IPS-18a (cell line): ENCODE measurements at regions not wholly inside any gene's neighbourhood (a gene's known extent, or its start where the extent isn't known, plus 50 kb on each side); places are given as distances from the start of the nearest gene placed in this dataset.

ENCODE experiments used
- H3K27ac ChIP-seq: one replicate; pipeline ENCODE4 v1.5.1; 2013; ENCODE audit warnings: low read length
- H3K27me3 ChIP-seq: one replicate; pipeline ENCODE4 v1.6.1; 2013; ENCODE audit warnings: mild to moderate bottlenecking, low read length; ENCODE audit not compliant: control insufficient read depth, insufficient read depth
- H3K36me3 ChIP-seq: one replicate; pipeline ENCODE4 v1.6.1; 2013; ENCODE audit warnings: low read depth, low read length; ENCODE audit not compliant: control insufficient read depth
- H3K4me1 ChIP-seq: one replicate; pipeline ENCODE4 v1.6.1; 2013; ENCODE audit warnings: low read depth, low read length; ENCODE audit not compliant: control insufficient read depth
- H3K4me3 ChIP-seq: one replicate; pipeline ENCODE4 v1.5.1; 2013; ENCODE audit warnings: low read length
- H3K9ac ChIP-seq: one replicate; pipeline ENCODE4 v1.6.1; 2013; ENCODE audit warnings: mild to moderate bottlenecking, low read length, moderate library complexity
- H3K9me3 ChIP-seq: one replicate; pipeline ENCODE4 v1.6.1; 2013; ENCODE audit warnings: low read depth, low read length; ENCODE audit not compliant: control insufficient read depth

DNA sequence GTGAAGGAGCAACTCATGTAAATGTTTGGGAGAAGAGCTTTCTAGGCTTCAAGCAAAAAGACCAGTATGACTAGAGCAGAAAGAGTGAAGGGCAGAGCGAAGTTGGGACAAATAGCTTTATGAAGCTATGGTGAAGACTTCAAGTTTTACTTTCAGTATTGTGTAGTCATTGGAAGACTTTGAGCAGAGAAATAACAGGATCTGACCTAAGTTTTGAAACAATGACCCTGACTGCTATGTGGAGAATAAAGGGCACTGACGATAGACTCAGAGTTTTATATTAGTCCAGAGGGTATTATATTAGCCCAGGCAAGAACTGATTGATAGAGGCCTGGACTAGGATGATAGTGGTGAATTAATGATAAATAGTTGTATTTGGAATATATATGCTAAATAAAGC lies 187.3 kb downstream of the KTN1 start:
- no peaks in the 10 kb centered on the region for H3K36me3 ChIP-seq
- H3K4me3 ChIP-seq, result no peak overlapping the region
- H3K9ac ChIP-seq, result no peak overlapping the region
- H3K9me3 ChIP-seq, result no peaks in the 10 kb centered on the region
- H3K27me3 ChIP-seq, result no peaks in the 10 kb centered on the region
- H3K27ac ChIP-seq, result no peak overlapping the region
- H3K4me1 ChIP-seq, result peaks cover 8% of the 10 kb centered on the region

DNA sequence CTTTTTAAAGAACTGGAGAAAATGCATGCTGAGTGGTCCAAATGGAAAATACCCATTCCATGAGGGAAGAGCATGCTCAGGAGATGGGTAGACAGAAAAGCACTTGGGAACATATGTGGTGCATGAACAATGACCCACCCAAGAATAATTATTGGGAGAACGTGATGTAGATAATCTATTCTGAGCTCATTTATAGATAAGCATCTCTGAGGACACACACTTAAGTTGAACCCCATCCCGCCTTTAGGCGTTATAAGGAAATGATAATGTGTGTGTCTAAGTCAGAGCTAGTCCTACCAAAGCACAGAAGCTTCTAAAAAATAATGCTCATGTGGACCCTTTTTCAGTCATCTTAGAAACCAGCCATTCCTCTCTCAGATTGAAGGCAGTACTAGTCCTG lies 189.9 kb downstream of the KTN1 start:
- no peak overlapping the region for H3K27ac ChIP-seq
- no peaks in the 10 kb centered on the region for H3K27me3 ChIP-seq
- no peaks in the 10 kb centered on the region for H3K9me3 ChIP-seq
- H3K4me1 ChIP-seq, result no peaks in the 10 kb centered on the region
- H3K9ac ChIP-seq, result no peak overlapping the region
- H3K36me3 ChIP-seq, result no peaks in the 10 kb centered on the region
- H3K4me3 ChIP-seq, result no peak overlapping the region

DNA sequence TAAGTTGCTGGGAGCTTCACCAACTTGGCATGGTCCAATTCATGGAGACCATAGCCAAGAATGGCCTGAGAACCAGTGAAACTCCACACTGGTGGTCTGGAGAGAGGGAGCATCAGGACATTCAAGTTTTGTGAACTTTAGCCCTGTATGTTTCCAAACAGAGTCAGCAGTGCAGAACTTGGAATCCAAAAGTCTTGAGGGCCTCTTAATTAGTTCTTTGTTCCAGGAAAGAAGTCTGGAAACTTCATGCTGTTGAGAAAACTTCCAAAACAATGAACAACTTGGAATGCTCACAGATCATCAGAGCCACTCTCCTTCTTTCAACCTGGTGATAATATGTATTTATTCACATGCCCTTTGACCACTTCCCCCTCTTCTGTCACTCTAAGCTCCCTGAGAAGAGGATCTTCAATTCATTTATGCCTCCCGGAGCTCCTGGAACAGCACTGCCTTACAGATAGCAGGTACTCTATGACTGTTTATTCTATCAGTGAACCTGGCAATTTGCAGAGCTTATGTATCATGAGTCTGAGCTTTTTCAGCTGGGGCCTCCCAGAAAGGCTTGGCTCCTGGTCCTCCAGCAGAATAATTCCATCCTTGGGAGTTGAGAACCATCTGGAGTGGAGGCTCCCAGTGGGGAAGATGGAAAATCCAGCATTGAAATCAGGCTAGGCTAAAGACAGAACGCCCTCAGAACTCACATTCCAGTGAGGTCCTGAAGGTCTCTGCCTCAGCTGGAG lies 191.4 kb downstream of the KTN1 start:
- H3K9ac ChIP-seq, result no peak overlapping the region
- H3K27me3 ChIP-seq, result no peaks in the 10 kb centered on the region

DNA sequence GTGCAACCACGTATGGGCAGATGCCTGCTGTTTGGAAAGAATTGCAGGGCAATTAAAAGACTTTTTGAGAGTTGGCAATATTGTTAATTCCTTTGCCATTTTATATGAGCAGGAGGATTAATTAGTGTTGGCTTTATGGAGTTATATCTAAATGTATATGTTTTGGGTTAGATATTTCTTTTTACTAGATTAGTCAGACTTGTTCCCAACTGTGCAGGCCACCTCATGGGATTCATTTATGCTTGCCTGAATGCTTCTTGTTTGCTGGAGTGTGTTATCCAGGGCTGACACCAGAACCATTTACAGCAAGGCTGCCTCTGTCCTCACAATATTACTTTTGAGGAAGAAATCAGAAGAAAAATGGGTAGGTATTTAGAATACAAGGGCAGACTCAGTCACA lies 192.5 kb downstream of the KTN1 start:
- no peak overlapping the region for H3K4me3 ChIP-seq
- no peak overlapping the region for H3K9ac ChIP-seq
- no peaks in the 10 kb centered on the region for H3K27me3 ChIP-seq
- no peaks in the 10 kb centered on the region for H3K36me3 ChIP-seq
- H3K27ac ChIP-seq, result no peak overlapping the region
- H3K9me3 ChIP-seq, result no peaks in the 10 kb centered on the region
- H3K4me1 ChIP-seq, result no peaks in the 10 kb centered on the region

More for the DNA sequence above, 191.4 kb downstream of the KTN1 start:
- H3K36me3 ChIP-seq, result no peaks in the 10 kb centered on the region
- no peak overlapping the region for H3K4me3 ChIP-seq
- H3K9me3 ChIP-seq, result no peaks in the 10 kb centered on the region
- H3K27ac ChIP-seq, result no peak overlapping the region
- no peaks in the 10 kb centered on the region for H3K4me1 ChIP-seq

DNA sequence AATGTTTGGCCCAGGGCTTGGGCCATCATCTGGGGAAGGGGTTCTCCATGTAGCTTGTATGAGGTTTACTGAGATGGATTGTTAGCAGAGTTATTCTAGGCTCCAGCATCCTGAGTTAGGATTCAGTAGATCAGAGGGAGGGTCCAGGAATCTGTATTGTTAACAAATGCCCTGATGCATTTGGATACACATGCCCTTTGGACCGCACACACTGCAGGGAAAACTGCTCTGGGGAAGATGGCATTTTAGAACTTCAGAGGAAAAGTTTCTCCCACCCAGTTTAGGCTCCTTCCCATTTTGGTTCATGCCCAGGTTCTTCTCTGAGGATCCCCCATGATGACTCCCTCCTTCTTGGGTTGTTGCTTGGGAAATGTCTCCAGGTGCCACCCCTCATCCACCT lies 193.3 kb downstream of the KTN1 start:
- Histone ChIP-seq H3K9ac (no peak overlapping the region), H3K9me3 (no peaks in the 10 kb centered on the region), H3K4me3 (no peak overlapping the region), H3K27ac (no peak overlapping the region), H3K36me3 (no peaks in the 10 kb centered on the region), H3K27me3 (no peaks in the 10 kb centered on the region), H3K4me1 (no peaks in the 10 kb centered on the region)

DNA sequence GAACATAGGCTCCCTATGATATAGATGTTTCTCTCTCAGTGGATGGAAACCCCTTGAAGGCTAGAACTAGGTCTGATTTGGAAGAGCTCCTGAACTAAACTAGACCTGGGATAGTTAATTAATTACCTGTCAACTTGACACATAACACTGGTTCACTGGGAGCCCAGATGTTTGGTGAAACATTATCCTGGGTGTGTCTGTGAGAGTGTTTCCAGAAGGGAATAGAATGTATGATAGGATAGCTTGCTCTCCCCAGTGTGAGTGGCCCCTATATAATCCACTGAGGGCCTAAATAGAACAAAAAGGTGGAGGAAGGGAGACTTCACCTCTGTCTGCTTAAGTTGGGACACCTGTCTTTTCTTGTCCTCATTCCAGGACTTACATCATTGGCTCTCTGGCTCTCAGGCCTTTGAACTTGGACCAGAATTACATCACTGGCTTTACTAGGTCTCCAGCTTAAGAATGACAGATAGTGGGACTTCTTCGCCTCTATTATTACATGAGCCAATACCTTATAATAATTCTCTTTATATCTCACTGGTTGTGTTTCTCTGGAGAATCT lies 194.1 kb downstream of the KTN1 start:
- Histone ChIP-seq H3K36me3 (no peaks in the 10 kb centered on the region), H3K9ac (no peak overlapping the region), H3K9me3 (no peaks in the 10 kb centered on the region), H3K4me3 (no peak overlapping the region), H3K27me3 (no peaks in the 10 kb centered on the region), H3K4me1 (no peaks in the 10 kb centered on the region), H3K27ac (no peak overlapping the region)

DNA sequence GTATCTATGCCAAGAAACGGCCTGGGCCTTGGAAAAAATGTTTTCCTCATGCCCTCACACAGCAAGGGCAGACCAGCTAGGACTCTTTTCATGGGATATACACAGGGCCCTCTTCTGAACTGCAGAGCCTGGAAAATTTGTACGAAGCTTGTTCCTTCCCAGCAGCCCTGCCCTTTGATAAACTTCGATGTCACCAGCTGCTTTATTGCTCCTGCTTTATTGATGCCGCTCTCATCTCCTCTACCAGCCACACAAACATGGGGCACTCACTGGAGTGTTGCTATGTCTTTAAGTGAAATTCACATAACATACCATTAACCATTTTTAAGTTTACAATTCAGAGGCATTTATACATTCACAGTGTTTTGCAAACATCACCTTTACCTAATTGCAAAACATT lies 197.9 kb downstream of the KTN1 start:
- Histone ChIP-seq H3K9me3 (no peaks in the 10 kb centered on the region), H3K9ac (no peak overlapping the region), H3K4me1 (no peaks in the 10 kb centered on the region), H3K27ac (no peak overlapping the region), H3K4me3 (no peak overlapping the region), H3K36me3 (no peaks in the 10 kb centered on the region), H3K27me3 (no peaks in the 10 kb centered on the region)

DNA sequence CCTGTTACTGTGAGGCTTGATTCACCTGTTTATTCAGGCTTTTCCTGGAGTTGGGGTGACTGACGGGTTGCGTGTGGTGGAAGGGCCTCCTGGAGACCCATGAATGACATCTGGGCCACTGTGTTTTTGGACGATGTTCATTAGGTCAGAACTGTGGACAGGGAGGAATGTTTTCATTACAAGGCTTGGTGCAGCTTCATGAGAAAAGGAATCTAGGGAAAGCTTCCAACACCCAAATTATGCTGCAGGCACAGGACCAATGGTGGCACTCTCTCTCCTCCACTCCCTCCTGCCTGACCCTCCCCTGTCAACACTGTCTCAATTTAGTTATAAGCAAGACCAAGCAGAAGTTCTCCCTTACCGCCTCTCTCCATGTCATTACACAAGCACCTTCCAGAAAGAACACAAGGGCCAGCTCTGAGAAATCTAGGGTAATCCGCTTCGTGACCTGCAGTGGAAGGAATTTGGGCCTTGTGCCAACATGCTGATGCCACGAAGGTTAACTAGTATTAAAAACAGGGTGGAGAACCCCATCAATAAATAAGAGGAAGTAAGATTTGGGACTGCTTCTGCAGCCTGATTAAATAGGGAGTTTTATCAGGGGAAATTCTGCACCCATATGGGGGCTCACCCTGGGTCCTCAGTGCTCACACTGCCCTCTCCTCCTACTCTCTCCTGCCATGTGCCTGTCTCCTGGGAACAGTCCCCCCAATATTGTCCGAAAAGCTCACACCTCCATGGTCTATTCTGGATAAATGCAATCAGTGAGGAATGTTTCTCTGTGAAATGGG lies 200.3 kb downstream of the KTN1 start:
- Histone ChIP-seq H3K27ac (no peak overlapping the region), H3K9ac (no peak overlapping the region), H3K27me3 (no peaks in the 10 kb centered on the region), H3K9me3 (no peaks in the 10 kb centered on the region), H3K36me3 (no peaks in the 10 kb centered on the region), H3K4me1 (no peaks in the 10 kb centered on the region), H3K4me3 (no peak overlapping the region)

DNA sequence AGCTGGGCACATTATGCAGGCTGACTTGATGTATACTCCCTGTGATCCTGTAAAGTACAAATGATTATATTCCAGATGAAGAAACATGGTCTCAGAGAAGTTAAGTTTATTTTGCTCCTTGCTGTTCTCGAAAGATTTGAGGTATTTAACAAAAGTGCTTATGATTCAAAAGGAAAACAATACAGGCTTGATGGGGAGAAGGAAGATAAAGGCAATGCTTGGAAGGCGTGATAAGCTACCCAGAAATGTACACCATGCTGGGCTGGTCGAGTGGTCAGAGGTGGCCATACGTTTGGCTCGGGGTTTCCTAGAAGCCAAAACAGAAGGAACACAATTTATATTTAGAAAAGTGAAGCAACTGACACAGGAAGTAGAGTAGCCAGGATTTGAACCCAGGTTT lies 201.0 kb downstream of the KTN1 start:
- Histone ChIP-seq H3K4me1 (no peaks in the 10 kb centered on the region), H3K9me3 (no peaks in the 10 kb centered on the region), H3K27me3 (no peaks in the 10 kb centered on the region), H3K27ac (no peak overlapping the region), H3K4me3 (no peak overlapping the region), H3K9ac (no peak overlapping the region), H3K36me3 (no peaks in the 10 kb centered on the region)

DNA sequence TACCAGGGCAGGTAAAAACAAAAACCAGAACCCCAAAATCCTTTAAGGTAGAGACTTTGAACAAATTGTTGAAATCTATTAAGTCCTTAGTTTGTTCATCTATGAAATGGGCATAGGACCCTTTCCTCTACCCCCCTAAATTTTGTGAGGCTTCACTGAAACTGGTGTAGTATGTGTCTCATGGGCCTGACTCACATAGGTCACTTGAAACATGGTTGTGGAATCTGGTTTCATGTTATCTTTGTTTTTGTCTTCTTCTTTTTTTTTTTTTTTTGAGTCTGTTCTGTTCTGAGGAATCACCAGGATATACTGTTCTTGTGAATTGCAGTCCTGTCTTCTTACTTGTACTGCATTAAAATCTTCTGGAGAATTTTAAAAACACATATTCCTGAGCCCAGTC lies 202.2 kb downstream of the KTN1 start:
- Histone ChIP-seq H3K27ac (no peak overlapping the region), H3K9ac (no peak overlapping the region), H3K27me3 (no peaks in the 10 kb centered on the region), H3K4me1 (no peaks in the 10 kb centered on the region), H3K9me3 (no peaks in the 10 kb centered on the region), H3K36me3 (no peaks in the 10 kb centered on the region), H3K4me3 (no peak overlapping the region)

DNA sequence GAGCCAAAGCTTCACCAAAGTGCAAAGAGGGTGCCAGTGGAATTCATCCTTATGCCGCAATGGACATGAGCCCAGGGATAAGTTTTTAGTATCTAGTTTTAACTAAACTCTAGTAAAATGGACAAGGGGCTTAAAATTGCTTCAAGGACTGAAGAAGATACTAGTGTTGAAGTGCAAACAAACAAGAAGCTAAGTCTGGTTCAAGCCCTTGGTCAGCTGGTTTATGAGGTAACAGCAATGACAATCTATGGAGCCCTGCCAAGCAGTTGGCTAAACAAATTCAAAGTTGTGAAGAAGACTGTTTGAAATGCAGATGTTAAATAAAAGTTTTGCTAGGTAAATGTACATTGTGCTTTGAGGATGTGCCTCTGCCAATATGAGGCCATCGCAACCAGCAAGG lies 209.4 kb downstream of the KTN1 start:
- H3K4me1 ChIP-seq, result no peaks in the 10 kb centered on the region
- no peak overlapping the region for H3K9ac ChIP-seq
- H3K36me3 ChIP-seq, result no peaks in the 10 kb centered on the region
- no peaks in the 10 kb centered on the region for H3K9me3 ChIP-seq
- H3K27me3 ChIP-seq, result no peaks in the 10 kb centered on the region
- no peak overlapping the region for H3K27ac ChIP-seq
- H3K4me3 ChIP-seq, result no peak overlapping the region
